Breast epithelium (tissue), 4 donors: ENCODE measurements at regions not wholly inside any gene's neighbourhood (a gene's known extent, or its start where the extent isn't known, plus 50 kb on each side); places are given as distances from the start of the nearest gene placed in this dataset.

ENCODE experiments used
- DNase-seq, 2 donors: peaks; one replicate each; pipeline ENCODE4 v3.0.0-alpha.2; 2019; ENCODE audit warnings: low spot score in 2 of 2
- H3K27ac ChIP-seq, 2 donors: fragments of 200-600 bp; sonication (generic) in 1 of 2; one replicate each; pipeline ENCODE4 v1.5.1; 2016 to 2019; ENCODE audit warnings: mild to moderate bottlenecking in 1 of 2
- H3K27me3 ChIP-seq, 2 donors: fragments of 200-600 bp; sonication (generic) in 1 of 2; one replicate each; pipeline versions ENCODE4 v1.5.1 to v1.6.0; 2017 to 2019; ENCODE audit warnings: control low read depth in 1 of 2, mild to moderate bottlenecking in 1 of 2
- H3K36me3 ChIP-seq: fragments of 200-600 bp; one replicate; pipeline ENCODE4 v1.5.1; 2019
- H3K4me1 ChIP-seq, 2 donors: fragments of 200-600 bp; sonication (generic); one replicate each; pipeline ENCODE4 v1.5.1; 2016 to 2019; ENCODE audit warnings: control low read depth in 1 of 2
- H3K4me3 ChIP-seq, 3 donors: fragments of 200-600 bp; sonication (generic); 1 replicate in 2 of 3; 2 replicates in 1 of 3; pipeline ENCODE4 v1.5.1; 2016 to 2019; ENCODE audit warnings: mild to moderate bottlenecking in 3 of 3, moderate library complexity in 2 of 3
- H3K9me3 ChIP-seq, 2 donors: fragments of 200-600 bp; sonication (generic) in 1 of 2; one replicate each; pipeline ENCODE4 v1.5.1; 2016 to 2019; ENCODE audit warnings: control low read depth in 1 of 2
- POLR2A ChIP-seq: fragments of 450-650 bp; IDR thresholded peaks from one replicate; pipeline ENCODE4 v1.6.1; 2016; ENCODE audit warnings: antibody characterized with exemption, mild to moderate bottlenecking, moderate library complexity
- POLR2AphosphoS5 ChIP-seq, 3 donors: sonication (generic); formaldehyde crosslinking; IDR thresholded peaks; one replicate each; pipeline ENCODE4 v1.6.1; 2017; ENCODE audit warnings: antibody characterized with exemption in 3 of 3
- intact Hi-C: fragments of 100-400 bp; cut with DNase I; formaldehyde crosslinking; loops from one replicate; pipeline ENCODE4 v1.15.1; 2023; ENCODE audit warnings: low total_unique reads
- TF ChIP-seq, protein P1 (sequence below), 3 donors: fragments of 450-650 bp; IDR thresholded peaks; one replicate each; pipeline ENCODE4 v1.5.1; 2016 to 2017; ENCODE audit warnings: antibody characterized with exemption in 3 of 3, mild to moderate bottlenecking in 3 of 3, moderate library complexity in 3 of 3

DNA sequence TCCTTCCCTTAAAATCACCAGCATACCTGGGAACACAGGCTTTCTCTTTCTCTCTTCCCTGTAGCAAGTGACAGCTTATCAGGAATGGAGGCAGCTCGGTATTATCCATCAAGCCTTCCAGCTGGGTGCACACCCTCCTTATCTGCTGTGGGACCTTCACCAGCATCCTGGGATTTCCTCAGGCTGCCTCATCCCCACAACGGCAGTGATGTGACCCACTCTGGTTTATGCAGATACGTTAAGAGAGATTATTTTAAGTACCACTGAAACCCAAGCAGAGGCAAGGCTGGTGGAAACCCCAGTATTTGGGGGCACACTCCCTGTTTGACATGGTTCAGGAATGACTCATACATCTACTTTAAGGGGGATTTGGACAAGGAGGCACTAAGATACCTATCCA is 192.1 kb downstream of the TM9SF2 start:
- H3K27me3 ChIP-seq, result no peaks in the 10 kb centered on the region
- intact Hi-C loops, result no loop called here
- H3K9me3 ChIP-seq, result no peaks in the 10 kb centered on the region
- H3K27ac ChIP-seq, result no peak overlapping the region
- DNase-seq, result no peak
- H3K4me1 ChIP-seq, result no peaks in the 10 kb centered on the region
- no peaks in the 10 kb centered on the region for H3K36me3 ChIP-seq
- TF ChIP-seq, protein P1, sequence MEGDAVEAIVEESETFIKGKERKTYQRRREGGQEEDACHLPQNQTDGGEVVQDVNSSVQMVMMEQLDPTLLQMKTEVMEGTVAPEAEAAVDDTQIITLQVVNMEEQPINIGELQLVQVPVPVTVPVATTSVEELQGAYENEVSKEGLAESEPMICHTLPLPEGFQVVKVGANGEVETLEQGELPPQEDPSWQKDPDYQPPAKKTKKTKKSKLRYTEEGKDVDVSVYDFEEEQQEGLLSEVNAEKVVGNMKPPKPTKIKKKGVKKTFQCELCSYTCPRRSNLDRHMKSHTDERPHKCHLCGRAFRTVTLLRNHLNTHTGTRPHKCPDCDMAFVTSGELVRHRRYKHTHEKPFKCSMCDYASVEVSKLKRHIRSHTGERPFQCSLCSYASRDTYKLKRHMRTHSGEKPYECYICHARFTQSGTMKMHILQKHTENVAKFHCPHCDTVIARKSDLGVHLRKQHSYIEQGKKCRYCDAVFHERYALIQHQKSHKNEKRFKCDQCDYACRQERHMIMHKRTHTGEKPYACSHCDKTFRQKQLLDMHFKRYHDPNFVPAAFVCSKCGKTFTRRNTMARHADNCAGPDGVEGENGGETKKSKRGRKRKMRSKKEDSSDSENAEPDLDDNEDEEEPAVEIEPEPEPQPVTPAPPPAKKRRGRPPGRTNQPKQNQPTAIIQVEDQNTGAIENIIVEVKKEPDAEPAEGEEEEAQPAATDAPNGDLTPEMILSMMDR (IDR thresholded peaks at IDR 0.05), result no peak
- no peak overlapping the region for H3K4me3 ChIP-seq

- Histone ChIP-seq H3K27ac (no peak overlapping the region), H3K9me3 (no peaks in the 10 kb centered on the region), H3K4me3 (no peak overlapping the region), H3K4me1 (no peaks in the 10 kb centered on the region), H3K27me3 (no peaks in the 10 kb centered on the region), H3K36me3 (no peaks in the 10 kb centered on the region)
- no peak for DNase-seq
- intact Hi-C loops, result no loop called here
- TF ChIP-seq, protein P1 (IDR thresholded peaks at IDR 0.05), result no peak
- TF ChIP-seq POLR2A (no peak), POLR2AphosphoS5 (IDR thresholded peaks at IDR 0.05) (no peak)
Observed at GRCh38 chr13:99692854-99693253, 191.6 kb downstream of the TM9SF2 start.

GRCh38 chr13:99691552-99691951 is 190.3 kb downstream of the TM9SF2 start:
- no peaks in the 10 kb centered on the region for H3K4me1 ChIP-seq
- H3K27me3 ChIP-seq, result no peaks in the 10 kb centered on the region
- no peak for TF ChIP-seq POLR2A
- TF ChIP-seq, protein P1 (IDR thresholded peaks at IDR 0.05), result no peak
- TF ChIP-seq POLR2AphosphoS5 (IDR thresholded peaks at IDR 0.05), result no peak
- H3K9me3 ChIP-seq, result no peaks in the 10 kb centered on the region
- intact Hi-C loops, result no loop called here
- no peaks in the 10 kb centered on the region for H3K36me3 ChIP-seq
- no peak overlapping the region for H3K4me3 ChIP-seq
- DNase-seq, result no peak
- H3K27ac ChIP-seq, result no peak overlapping the region

- DNase-seq, result no peak
- TF ChIP-seq, protein P1 (IDR thresholded peaks at IDR 0.05), result no peak
- no peak for TF ChIP-seq POLR2A
- no peak for TF ChIP-seq POLR2AphosphoS5 (IDR thresholded peaks at IDR 0.05)
- intact Hi-C loops, result no loop called here
Observed at GRCh38 chr13:99690426-99691174, 189.3 kb downstream of the TM9SF2 start.

GRCh38 chr13:99689955-99690354 is 188.7 kb downstream of the TM9SF2 start:
- intact Hi-C loops, result no loop called here
- Histone ChIP-seq H3K4me3 (no peak overlapping the region), H3K36me3 (no peaks in the 10 kb centered on the region), H3K27ac (no peak overlapping the region), H3K27me3 (no peaks in the 10 kb centered on the region), H3K9me3 (no peaks in the 10 kb centered on the region), H3K4me1 (no peaks in the 10 kb centered on the region)
- TF ChIP-seq POLR2A (no peak), POLR2AphosphoS5 (IDR thresholded peaks at IDR 0.05) (no peak)
- TF ChIP-seq, protein P1 (IDR thresholded peaks at IDR 0.05), result no peak
- DNase-seq, result no peak

More at GRCh38 chr13:99690426-99691174, 189.3 kb downstream of the TM9SF2 start:
- H3K27ac ChIP-seq, result no peak overlapping the region
- H3K27me3 ChIP-seq, result no peaks in the 10 kb centered on the region
- H3K36me3 ChIP-seq, result no peaks in the 10 kb centered on the region
- no peaks in the 10 kb centered on the region for H3K9me3 ChIP-seq
- no peaks in the 10 kb centered on the region for H3K4me1 ChIP-seq
- no peak overlapping the region for H3K4me3 ChIP-seq
